ENCODE measurements at regions not wholly inside any gene's neighbourhood (a gene's known extent, or its start where the extent isn't known, plus 50 kb on each side); places are given as distances from the start of the nearest gene placed in this dataset.

- no peaks in the 10 kb centered on the region for H3K9me3 ChIP-seq
- TF ChIP-seq EP300 (IDR thresholded peaks at IDR 0.05) (no peak), POLR2A (IDR thresholded peaks at IDR 0.05) (no peak), POLR2AphosphoS5 (IDR thresholded peaks at IDR 0.05) (no peak), CTCF (IDR thresholded peaks at IDR 0.05) (no peak)
- no peaks in the 10 kb centered on the region for H3K27me3 ChIP-seq
- WGBS, 2 donors (ENCODE audit: low coverage in 1 of 2), result 88 to 93% methylated on average over 4 of the region's 4 CpGs
- no peaks in the 10 kb centered on the region for H3K4me1 ChIP-seq
- H3K36me3 ChIP-seq, result no peaks in the 10 kb centered on the region
- H3K4me3 ChIP-seq, result no peak overlapping the region
- no peak for ATAC-seq
- H3K27ac ChIP-seq, result no peak overlapping the region
Observed at GRCh38 chr1:208343226-208343625, 99.0 kb upstream of the PLXNA2 start.

GRCh38 chr1:208344202-208344857, 100.1 kb upstream of the PLXNA2 start:
- no peaks in the 10 kb centered on the region for H3K9me3 ChIP-seq
- TF ChIP-seq CTCF (IDR thresholded peaks at IDR 0.05) (no peak), POLR2AphosphoS5 (IDR thresholded peaks at IDR 0.05) (no peak), EP300 (IDR thresholded peaks at IDR 0.05) (no peak), POLR2A (IDR thresholded peaks at IDR 0.05) (no peak)
- no peak overlapping the region for H3K4me3 ChIP-seq
- no peaks in the 10 kb centered on the region for H3K27me3 ChIP-seq
- WGBS, 2 donors (ENCODE audit: low coverage in 1 of 2), result 58 to 68% methylated on average over 7 to 9 of the region's 9 CpGs
- ATAC-seq, result no peak
- no peaks in the 10 kb centered on the region for H3K36me3 ChIP-seq
- no peak overlapping the region for H3K27ac ChIP-seq
- no peaks in the 10 kb centered on the region for H3K4me1 ChIP-seq

GRCh38 chr1:208347191-208347590, 103.0 kb upstream of the PLXNA2 start:
- TF ChIP-seq EP300 (IDR thresholded peaks at IDR 0.05), result no peak
- TF ChIP-seq POLR2AphosphoS5 (IDR thresholded peaks at IDR 0.05), result no peak
- no peak for TF ChIP-seq CTCF (IDR thresholded peaks at IDR 0.05)
- TF ChIP-seq POLR2A (IDR thresholded peaks at IDR 0.05), result no peak
- Histone ChIP-seq H3K4me1 (no peaks in the 10 kb centered on the region), H3K27me3 (no peaks in the 10 kb centered on the region), H3K36me3 (no peaks in the 10 kb centered on the region), H3K4me3 (no peak overlapping the region), H3K27ac (no peak overlapping the region), H3K9me3 (no peaks in the 10 kb centered on the region)
- ATAC-seq, result no peak
- 33 to 46% methylated on average over 4 to 5 of the region's 5 CpGs for WGBS, 2 donors (ENCODE audit: low coverage in 1 of 2)

GRCh38 chr1:208349694-208350330, 105.6 kb upstream of the PLXNA2 start:
- ATAC-seq, result no peak
- 73 to 81% methylated on average over 3 to 11 of the region's 13 CpGs for WGBS, 2 donors (ENCODE audit: low coverage in 1 of 2)
- Histone ChIP-seq H3K9me3 (no peaks in the 10 kb centered on the region), H3K27ac (no peak overlapping the region), H3K36me3 (no peaks in the 10 kb centered on the region), H3K4me1 (no peaks in the 10 kb centered on the region), H3K27me3 (no peaks in the 10 kb centered on the region), H3K4me3 (no peak overlapping the region)
- TF ChIP-seq POLR2A (IDR thresholded peaks at IDR 0.05), result no peak
- no peak for TF ChIP-seq EP300 (IDR thresholded peaks at IDR 0.05)
- no peak for TF ChIP-seq CTCF (IDR thresholded peaks at IDR 0.05)

GRCh38 chr1:208350815-208351214, 106.6 kb upstream of the PLXNA2 start:
- TF ChIP-seq EP300 (IDR thresholded peaks at IDR 0.05) (no peak), POLR2A (IDR thresholded peaks at IDR 0.05) (no peak), CTCF (IDR thresholded peaks at IDR 0.05) (no peak), POLR2AphosphoS5 (IDR thresholded peaks at IDR 0.05) (no peak)
- Histone ChIP-seq H3K4me3 (no peak overlapping the region), H3K4me1 (no peaks in the 10 kb centered on the region), H3K27ac (no peak overlapping the region), H3K9me3 (no peaks in the 10 kb centered on the region), H3K27me3 (no peaks in the 10 kb centered on the region), H3K36me3 (no peaks in the 10 kb centered on the region)
- WGBS, 2 donors (ENCODE audit: low coverage in 1 of 2), result 88 to 89% methylated on average over 1 of the region's 1 CpG
- no peak for ATAC-seq
